ENCODE measurements at regions not wholly inside any gene's neighbourhood (a gene's known extent, or its start where the extent isn't known, plus 50 kb on each side); places are given as distances from the start of the nearest gene placed in this dataset.
"Not testable (repeated sequence)": the region's sequence is repeated elsewhere in the genome, so short reads cannot be mapped to it uniquely, and the experiment has no call there.

DNA sequence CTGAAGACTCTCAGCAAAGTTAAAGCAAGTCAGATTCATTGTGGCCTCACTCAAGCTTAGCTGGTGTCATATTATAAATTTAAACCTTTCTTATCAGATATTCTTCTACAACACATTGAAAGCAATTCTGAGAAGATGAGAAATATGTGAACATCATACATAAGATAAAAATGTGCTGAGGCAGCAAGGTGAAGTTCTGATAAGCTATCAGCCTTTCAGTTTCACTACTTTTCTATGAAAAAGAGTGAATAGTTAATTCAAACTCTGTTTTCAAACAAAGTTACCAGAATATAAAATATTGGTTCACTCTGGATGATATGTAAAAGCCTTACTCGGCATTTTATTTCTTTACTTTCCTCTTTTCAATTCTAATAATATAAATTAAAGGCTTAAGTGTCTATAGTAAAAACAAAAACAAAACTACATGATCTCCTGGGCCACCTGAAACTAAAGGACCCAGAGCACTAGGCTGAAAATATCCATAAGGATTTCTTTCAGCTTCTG lies 824.4 kb downstream of the MTRR start:
- DNase-seq (ENCODE audit: extremely low read depth in 1 of 2, low read depth in 1 of 2) = no peak

- no peak for DNase-seq (ENCODE audit: extremely low read depth in 1 of 2, low read depth in 1 of 2)
Observed at GRCh38 chr5:8694545-8694944, 825.6 kb downstream of the MTRR start.

GRCh38 chr5:8695902-8696845 lies 827.2 kb downstream of the MTRR start:
- DNase-seq (ENCODE audit: extremely low read depth in 1 of 2, low read depth in 1 of 2) = no peak

DNA sequence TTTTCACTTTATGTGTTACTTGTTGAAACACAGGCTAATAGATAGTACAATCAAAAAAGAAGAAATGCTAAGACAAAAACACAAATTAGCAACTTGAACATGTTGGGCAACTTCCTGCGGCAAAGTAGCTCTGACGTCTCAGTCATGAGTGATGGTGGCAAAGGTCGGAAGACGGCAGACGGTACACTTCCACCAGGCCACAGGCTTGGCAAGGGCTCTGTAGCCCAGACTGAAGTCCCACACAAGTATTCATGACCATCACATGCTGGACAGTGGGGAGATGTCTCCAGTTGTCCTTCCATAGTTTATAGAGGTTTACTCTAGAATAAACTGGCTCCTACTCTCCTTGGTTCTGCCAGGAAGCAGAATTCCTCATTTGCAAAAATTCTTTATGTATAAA lies 831.3 kb downstream of the MTRR start:
- DNase-seq (ENCODE audit: extremely low read depth in 1 of 2, low read depth in 1 of 2) = no peak

DNA sequence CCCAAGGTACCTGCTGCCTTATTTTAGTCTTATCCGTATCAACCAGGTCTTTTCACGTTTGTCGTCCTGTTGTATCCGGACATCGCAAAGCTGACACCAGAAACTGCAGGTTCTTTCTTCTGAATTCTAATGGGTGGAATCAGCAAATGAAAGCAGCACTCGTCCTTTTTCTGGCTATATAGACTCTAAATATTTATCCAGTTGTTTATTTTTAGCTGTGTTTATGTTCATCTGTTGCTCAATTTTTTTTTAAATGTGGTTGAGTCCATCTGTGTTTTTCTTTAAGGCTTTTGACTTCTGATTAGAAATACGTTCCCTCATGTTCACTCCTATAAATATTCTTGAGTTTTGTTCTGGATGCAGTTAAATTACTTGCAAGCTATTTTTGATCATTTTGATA lies 831.7 kb downstream of the MTRR start:
- DNase-seq (ENCODE audit: extremely low read depth in 1 of 2, low read depth in 1 of 2) = no peak

DNA sequence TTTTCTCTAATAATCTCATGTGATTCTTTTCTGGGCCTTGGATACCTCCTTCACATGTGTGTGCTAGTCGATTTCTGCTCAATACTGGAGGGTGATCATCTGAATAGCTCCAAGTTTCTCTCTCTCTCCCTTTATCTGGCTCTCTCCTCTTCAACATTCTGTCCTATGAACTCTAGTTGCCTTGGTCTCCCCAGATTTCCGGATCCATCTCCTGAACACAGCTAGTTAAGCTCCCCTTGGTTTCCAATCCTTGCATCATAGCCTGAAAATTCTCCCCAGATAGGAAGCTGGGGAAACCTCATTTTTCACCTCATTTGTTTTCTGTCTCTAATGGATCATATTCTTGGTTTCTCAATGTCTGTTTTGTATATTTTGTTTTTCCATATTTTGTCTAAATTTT lies 832.3 kb downstream of the MTRR start:
- no peak for DNase-seq (ENCODE audit: extremely low read depth in 1 of 2, low read depth in 1 of 2)

DNA sequence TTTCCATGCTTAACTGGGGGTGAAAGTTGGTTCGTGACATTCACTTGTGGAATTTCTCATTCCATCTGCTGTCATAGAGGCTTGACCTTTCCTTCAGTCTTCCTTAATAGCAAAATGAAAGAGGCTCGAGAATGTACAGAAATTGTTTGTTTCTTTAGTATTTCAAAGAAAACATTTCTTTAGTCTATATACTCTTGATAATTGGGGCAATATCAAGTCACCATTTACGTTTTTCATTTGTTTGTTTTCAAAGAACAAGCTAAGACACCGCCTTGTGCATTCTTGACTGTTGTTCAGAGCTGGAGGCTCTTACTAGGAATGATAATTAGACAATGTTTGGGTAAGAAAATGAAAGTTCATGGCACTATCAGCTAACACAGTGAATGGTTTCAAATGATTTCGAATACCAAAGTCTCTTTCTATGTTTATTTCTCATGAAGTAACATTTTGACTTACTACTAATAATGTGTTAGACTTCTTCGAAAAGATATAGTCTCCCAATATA lies 835.4 kb downstream of the SEMA5A start:
- no peak for DNase-seq (ENCODE audit: extremely low read depth in 1 of 2, low read depth in 1 of 2)

- no peak for DNase-seq (ENCODE audit: extremely low read depth in 1 of 2, low read depth in 1 of 2)
Observed at GRCh38 chr5:8714198-8714597, 831.7 kb downstream of the SEMA5A start.

DNA sequence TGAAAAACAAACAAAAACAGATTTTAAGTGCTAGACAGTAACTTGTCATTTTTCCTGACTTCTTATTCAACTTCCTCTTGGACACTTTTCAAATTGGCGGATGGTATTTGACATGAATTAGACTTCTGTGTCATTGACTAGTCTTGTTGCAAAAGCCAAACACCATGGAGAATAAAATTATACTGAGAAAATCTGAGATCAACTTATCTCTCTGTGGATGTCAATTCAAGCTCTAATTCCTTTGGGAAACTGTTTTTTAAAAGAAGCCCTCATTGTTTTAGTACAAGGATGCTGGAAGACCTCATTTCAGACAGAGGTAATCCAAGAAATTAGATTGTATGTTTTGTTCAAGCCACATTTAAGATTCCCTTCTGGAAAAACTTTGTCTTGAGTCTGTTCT lies 831.0 kb downstream of the SEMA5A start:
- DNase-seq (ENCODE audit: extremely low read depth in 1 of 2, low read depth in 1 of 2) = no peak

DNA sequence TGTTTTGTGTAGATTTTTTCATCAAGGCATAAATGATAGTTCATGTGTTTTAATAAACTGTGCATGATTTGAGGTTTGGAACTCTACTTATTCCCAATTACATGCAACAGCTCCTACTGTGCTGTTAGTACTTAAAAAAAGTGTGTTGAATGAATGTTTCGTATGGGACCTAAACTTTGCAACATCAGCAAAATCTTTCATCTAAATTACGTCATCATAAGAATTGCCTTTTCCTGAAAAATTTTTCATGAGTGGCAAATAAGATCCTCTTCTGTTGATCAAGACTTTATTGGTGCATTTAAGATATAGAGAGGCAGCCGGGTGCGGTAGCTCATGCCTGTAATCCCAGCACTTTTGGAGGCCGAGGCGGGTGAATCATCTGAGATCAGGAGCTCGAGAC lies 826.1 kb downstream of the SEMA5A start:
- no peak for DNase-seq (ENCODE audit: extremely low read depth in 1 of 2, low read depth in 1 of 2)

- no peak for DNase-seq (ENCODE audit: extremely low read depth in 1 of 2, low read depth in 1 of 2)
Observed at GRCh38 chr5:8720506-8720905, 825.4 kb downstream of the SEMA5A start.

DNA sequence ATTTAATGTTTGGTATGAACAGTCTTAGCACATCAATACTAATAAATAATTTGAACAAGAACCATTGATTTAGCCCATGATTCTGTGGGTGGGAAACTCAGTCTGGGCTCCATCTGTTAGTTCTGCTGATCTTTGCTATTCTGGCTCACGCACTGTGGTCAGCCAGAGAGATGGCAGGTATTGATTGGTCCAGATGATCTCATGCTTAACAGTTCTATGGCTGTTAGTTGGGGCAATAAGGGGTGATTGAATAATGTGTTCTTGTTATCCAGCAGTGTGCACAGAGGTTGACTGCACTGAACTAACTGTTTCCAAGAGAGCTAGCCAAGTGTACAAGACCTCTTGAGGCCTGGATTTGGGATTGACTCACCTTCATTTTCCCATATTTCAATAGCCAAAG lies 824.3 kb downstream of the SEMA5A start:
- no peak for DNase-seq (ENCODE audit: extremely low read depth in 1 of 2, low read depth in 1 of 2)

DNA sequence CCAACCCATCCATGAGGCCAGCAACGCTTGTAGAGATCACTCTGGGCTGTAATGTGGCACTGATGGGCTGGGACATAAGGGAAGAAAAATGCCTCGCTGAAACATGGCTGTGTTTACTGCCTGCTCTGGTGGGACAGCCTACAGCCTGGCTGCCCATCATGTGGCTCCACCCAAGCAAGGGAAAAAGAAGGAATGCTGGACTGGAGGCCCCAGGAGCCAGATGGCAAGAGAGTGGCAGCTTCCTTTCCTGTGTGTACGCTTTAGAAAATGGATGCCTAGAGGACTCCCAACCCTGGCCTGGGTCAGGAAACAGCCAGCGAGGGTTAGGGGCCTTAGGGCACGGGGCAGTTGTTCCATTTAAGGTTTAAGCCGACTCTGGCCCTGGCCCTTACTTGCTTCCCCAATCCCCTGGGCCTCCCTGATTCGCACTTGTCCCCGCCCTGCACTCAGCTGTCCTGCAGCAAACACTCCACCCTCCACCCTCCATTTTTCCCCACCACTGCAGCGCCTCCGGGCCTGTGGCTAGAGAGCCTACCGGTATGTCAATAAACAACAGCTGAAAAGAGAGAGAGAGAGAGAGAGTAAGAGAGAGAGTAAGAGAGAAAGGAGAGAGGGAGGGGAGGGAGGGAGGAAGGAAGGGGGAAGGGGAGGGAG lies 819.4 kb downstream of the SEMA5A start:
- no peak for DNase-seq (ENCODE audit: extremely low read depth in 1 of 2, low read depth in 1 of 2)

DNA sequence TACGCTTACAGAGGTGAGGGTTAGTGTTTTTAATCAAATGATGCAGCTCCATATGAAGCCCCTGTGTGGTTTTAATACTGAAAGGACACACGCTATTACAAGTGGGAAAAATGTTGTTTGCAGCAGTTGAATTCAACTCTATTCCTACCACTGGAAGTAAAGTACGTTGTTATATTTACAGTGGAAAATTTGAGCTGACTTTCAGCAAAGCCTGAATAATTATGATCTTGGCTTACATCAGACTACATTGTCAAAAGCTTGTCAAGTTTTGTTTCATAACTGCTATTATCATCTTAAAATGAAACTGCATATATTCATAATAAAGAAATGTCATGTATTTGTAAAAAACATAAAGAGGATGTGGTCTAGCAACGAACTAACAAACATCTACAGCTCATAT lies 818.5 kb downstream of the SEMA5A start:
- no peak for DNase-seq (ENCODE audit: extremely low read depth in 1 of 2, low read depth in 1 of 2)

DNA sequence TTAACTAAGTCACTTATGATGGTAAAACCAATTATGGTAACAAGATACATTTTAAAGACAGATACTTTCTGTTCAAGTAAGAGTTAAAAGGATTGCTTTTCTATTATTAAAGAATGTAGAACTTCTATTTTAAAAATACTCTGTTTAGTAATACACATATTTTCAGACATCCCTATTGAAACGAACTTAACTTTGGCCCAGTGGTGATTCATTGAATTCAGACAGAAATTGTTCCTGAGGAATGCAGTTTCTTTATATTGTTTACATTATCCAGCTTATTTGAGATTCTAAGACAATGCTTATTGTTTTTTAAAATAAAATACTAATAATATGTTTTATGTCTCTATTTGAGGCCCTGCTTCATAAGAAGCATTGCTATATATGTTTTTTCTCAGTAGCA lies 816.4 kb downstream of the SEMA5A start:
- DNase-seq (ENCODE audit: extremely low read depth in 1 of 2, low read depth in 1 of 2) = no peak

- DNase-seq (ENCODE audit: extremely low read depth in 1 of 2, low read depth in 1 of 2) = no peak
Observed at GRCh38 chr5:8730194-8730593, 815.7 kb downstream of the SEMA5A start.

GRCh38 chr5:8731110-8731509 lies 814.8 kb downstream of the SEMA5A start:
- not testable (repeated sequence) for DNase-seq (ENCODE audit: extremely low read depth in 1 of 2, low read depth in 1 of 2)

GRCh38 chr5:8740595-8740994 lies 805.3 kb downstream of the SEMA5A start:
- no peak for DNase-seq (ENCODE audit: extremely low read depth in 1 of 2, low read depth in 1 of 2)

DNA sequence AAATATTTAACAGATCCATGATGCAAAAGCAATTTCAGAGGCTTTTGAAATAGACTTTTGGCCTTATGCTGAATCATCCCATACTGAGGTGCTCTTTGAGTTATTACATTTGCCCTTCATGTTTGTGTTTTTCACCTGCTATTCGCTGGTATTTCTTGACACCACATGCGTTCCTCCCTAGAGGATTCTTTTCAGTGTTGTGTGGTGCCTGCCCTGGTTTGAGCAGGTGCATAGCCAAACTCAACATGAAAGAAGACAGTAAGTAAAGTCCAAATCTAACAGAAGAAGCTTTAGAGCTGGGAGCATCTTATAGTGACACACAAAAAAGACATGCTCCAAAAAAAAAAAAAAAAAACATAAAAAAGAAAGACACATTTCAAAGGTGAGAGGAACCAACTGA lies 796.3 kb downstream of the SEMA5A start:
- DNase-seq (ENCODE audit: extremely low read depth in 1 of 2, low read depth in 1 of 2) = no peak

- DNase-seq (ENCODE audit: extremely low read depth in 1 of 2, low read depth in 1 of 2) = no peak
Observed at GRCh38 chr5:8750100-8750499, 795.8 kb downstream of the SEMA5A start.

GRCh38 chr5:8751971-8752370 lies 793.9 kb downstream of the SEMA5A start:
- no peak for DNase-seq (ENCODE audit: extremely low read depth in 1 of 2, low read depth in 1 of 2)

GRCh38 chr5:8752595-8752994 lies 793.3 kb downstream of the SEMA5A start:
- no peak for DNase-seq (ENCODE audit: extremely low read depth in 1 of 2, low read depth in 1 of 2)

Measured in stimulated activated CD8-positive, alpha-beta memory T cell treated with anti-CD3 and anti-CD28 coated beads, Interleukin-7, amount 100 ng/mL, for 48 hours (primary cell).